IMR-90 (cell line): ENCODE measurements at regions not wholly inside any gene's neighbourhood (a gene's known extent, or its start where the extent isn't known, plus 50 kb on each side); places are given as distances from the start of the nearest gene placed in this dataset.

Experiments
- ATAC-seq: fragments of 200-7000 bp; cut with Tn5 transposase; 2 replicates; pipeline ENCODE4 v1.9.1; 2020; ENCODE audit warnings: low read depth, mild to moderate bottlenecking, moderate library complexity
- BruUV-seq: library from RNA; stranded (reverse); fragments of 400-500 nt; replicated peaks from 2 replicates; lab custom pipeline; 2021; lab: Mats Ljungman, UMichigan
- CTCF ChIA-PET: fragments of 300-600 bp; formaldehyde crosslinking; extraction: SDS; loops from one replicate; lab custom pipeline; 2021; ENCODE audit warnings: antibody characterized with exemption; lab: Yijun Ruan, JAX
- POLR2A ChIA-PET: fragments of 300-600 bp; sonication (Branson Sonifier 250); formaldehyde crosslinking; loops from one replicate; lab custom pipeline; 2022; ENCODE audit warnings: antibody characterized with exemption; ENCODE audit not compliant: unreplicated experiment; lab: Charles Lee
- DNase-seq: peaks from one replicate; pipeline ENCODE4 v3.0.0; 2013
- H2AFZ ChIP-seq: replicated peaks from 2 replicates; pipeline ENCODE3; 2013; ENCODE audit warnings: low read length, mild to moderate bottlenecking; ENCODE audit not compliant: poor library complexity
- H2AK5ac ChIP-seq: 2 replicates; pipeline ENCODE4 v1.6.1; 2013; ENCODE audit warnings: low read depth, low read length, inconsistent platforms
- H2AK9ac ChIP-seq: replicated peaks from 2 replicates; pipeline ENCODE3; 2013; ENCODE audit warnings: mild to moderate bottlenecking, low read depth, low read length, moderate library complexity; ENCODE audit not compliant: poor library complexity
- H2BK120ac ChIP-seq: 2 replicates; pipeline ENCODE4 v1.6.1; 2013; ENCODE audit warnings: low read depth, low read length, inconsistent platforms
- H2BK15ac ChIP-seq: 3 replicates; pipeline ENCODE4 v1.6.1; 2013; ENCODE audit warnings: low read depth, low read length, inconsistent platforms
- H2BK20ac ChIP-seq: 2 replicates; pipeline ENCODE4 v1.6.1; 2013; ENCODE audit warnings: low read depth, mild to moderate bottlenecking, inconsistent platforms, low read length, moderate library complexity
- H2BK5ac ChIP-seq: 2 replicates; pipeline ENCODE4 v1.6.1; 2013; ENCODE audit warnings: mild to moderate bottlenecking, low read depth, low read length, inconsistent platforms; ENCODE audit not compliant: poor library complexity, severe bottlenecking
- H3K14ac ChIP-seq: replicated peaks from 2 replicates; pipeline ENCODE4 v1.6.1; 2013; ENCODE audit warnings: low read depth, low read length, inconsistent platforms
- H3K18ac ChIP-seq: 2 replicates; pipeline ENCODE4 v1.6.1; 2013; ENCODE audit warnings: low read depth, low read length, control low read depth
- H3K23ac ChIP-seq: 2 replicates; pipeline ENCODE4 v1.6.1; 2013; ENCODE audit warnings: low read depth, low read length, inconsistent platforms
- H3K27ac ChIP-seq: 2 replicates; pipeline ENCODE4 v1.5.1; 2013; ENCODE audit warnings: mild to moderate bottlenecking, control low read depth, low read length; ENCODE audit not compliant: insufficient read depth
- H3K27me3 ChIP-seq: 2 replicates; pipeline ENCODE4 v1.6.1; 2013; ENCODE audit warnings: low read length; ENCODE audit not compliant: control insufficient read depth, insufficient read depth
- H3K36me3 ChIP-seq: 2 replicates; pipeline ENCODE4 v1.6.1; 2013; ENCODE audit warnings: low read length, mixed read lengths; ENCODE audit not compliant: control insufficient read depth, insufficient read depth
- H3K4ac ChIP-seq: 2 replicates; pipeline ENCODE4 v1.6.1; 2013; ENCODE audit warnings: low read depth, low read length, inconsistent platforms
- H3K4me1 ChIP-seq: 2 replicates; pipeline ENCODE4 v1.6.1; 2013; ENCODE audit warnings: low read length, mixed read lengths; ENCODE audit not compliant: control insufficient read depth, insufficient read depth
- H3K4me2 ChIP-seq: 2 replicates; pipeline ENCODE4 v1.6.1; 2013; ENCODE audit warnings: low read depth, mild to moderate bottlenecking, control low read depth, low read length, moderate library complexity
- H3K4me3 ChIP-seq: 2 replicates; pipeline ENCODE4 v1.5.1; 2013; ENCODE audit warnings: low read depth, mild to moderate bottlenecking, control low read depth, low read length, moderate library complexity; ENCODE audit not compliant: insufficient read depth
- H3K56ac ChIP-seq: 2 replicates; pipeline ENCODE4 v1.6.1; 2013; ENCODE audit warnings: low read length, inconsistent platforms; ENCODE audit not compliant: insufficient read depth; ENCODE audit errors: extremely low read depth
- H3K79me1 ChIP-seq, 2 experiments: 2 replicates each; pipeline ENCODE4 v1.6.1; 2013; ENCODE audit warnings: low read length in 2 of 2, inconsistent platforms in 1 of 2, low read depth in 1 of 2
- H3K9ac ChIP-seq: 2 replicates; pipeline ENCODE4 v1.6.1; 2013; ENCODE audit warnings: low read depth, low read length, control low read depth
- H3K9me1 ChIP-seq: 2 replicates; pipeline ENCODE4 v1.6.1; 2013; ENCODE audit warnings: low read length, inconsistent platforms; ENCODE audit not compliant: insufficient read depth
- H3K9me3 ChIP-seq: 2 replicates; pipeline ENCODE4 v1.6.1; 2013; ENCODE audit warnings: low read length; ENCODE audit not compliant: control insufficient read depth, insufficient read depth
- H4K20me1 ChIP-seq: 2 replicates; pipeline ENCODE4 v1.6.1; 2013; ENCODE audit warnings: low read length, inconsistent platforms; ENCODE audit not compliant: insufficient read depth
- H4K5ac ChIP-seq: 2 replicates; pipeline ENCODE4 v1.6.1; 2013; ENCODE audit warnings: mild to moderate bottlenecking, low read depth, low read length, control low read depth
- H4K8ac ChIP-seq, 2 experiments: 2 replicates each; pipeline ENCODE4 v1.6.1; 2013; ENCODE audit warnings: low read depth in 2 of 2, low read length in 2 of 2, control low read depth in 1 of 2, inconsistent platforms in 1 of 2
- H4K91ac ChIP-seq: 2 replicates; pipeline ENCODE4 v1.6.1; 2013; ENCODE audit warnings: low read depth, low read length, inconsistent platforms; ENCODE audit not compliant: insufficient read depth
- BHLHE40 ChIP-seq: fragments of 150-350 bp; IDR thresholded peaks from 2 replicates; pipeline ENCODE4 v1.6.1; 2016; ENCODE audit warnings: mild to moderate bottlenecking, low read depth, low read length
- CEBPB ChIP-seq: IDR thresholded peaks from 2 replicates; pipeline ENCODE4 v1.6.1; 2012; ENCODE audit warnings: low read depth, low read length, improper control_type of control experiment
- CHD1 ChIP-seq: IDR thresholded peaks from 2 replicates; pipeline ENCODE4 v1.6.1; 2012; ENCODE audit warnings: low read depth, low read length, improper control_type of control experiment
- ELK1 ChIP-seq: fragments of 150-350 bp; IDR thresholded peaks from 2 replicates; pipeline ENCODE4 v1.6.1; 2016; ENCODE audit warnings: low read depth, mild to moderate bottlenecking, low read length, moderate library complexity, borderline replicate concordance
- FOS ChIP-seq: fragments of 150-350 bp; IDR thresholded peaks from 2 replicates; pipeline ENCODE4 v1.6.1; 2016; ENCODE audit warnings: low read depth, low read length
- MAFK ChIP-seq: IDR thresholded peaks from 2 replicates; pipeline ENCODE4 v1.6.1; 2012; ENCODE audit warnings: low read depth, low read length, improper control_type of control experiment
- MAZ ChIP-seq: IDR thresholded peaks from 2 replicates; pipeline ENCODE4 v1.6.1; 2012; ENCODE audit warnings: low read depth, mild to moderate bottlenecking, low read length, improper control_type of control experiment, moderate library complexity, borderline replicate concordance
- MXI1 ChIP-seq: IDR thresholded peaks from 2 replicates; pipeline ENCODE4 v1.6.1; 2012; ENCODE audit warnings: low read depth, mild to moderate bottlenecking, low read length, moderate library complexity, borderline replicate concordance
- NFE2L2 ChIP-seq: fragments of 150-350 bp; IDR thresholded peaks from 2 replicates; pipeline ENCODE4 v1.6.1; 2016; ENCODE audit warnings: low read depth, mild to moderate bottlenecking, low read length
- POLR2A ChIP-seq: IDR thresholded peaks from 2 replicates; pipeline ENCODE4 v1.6.1; 2012; ENCODE audit warnings: mild to moderate bottlenecking, low read depth, low read length
- RAD21 ChIP-seq: IDR thresholded peaks from 2 replicates; pipeline ENCODE4 v1.6.1; 2012; ENCODE audit warnings: low read length, improper control_type of control experiment
- RFX5 ChIP-seq: IDR thresholded peaks from 2 replicates; pipeline ENCODE4 v1.8.0; 2012; ENCODE audit warnings: low read depth, mild to moderate bottlenecking, low read length, moderate library complexity
- USF2 ChIP-seq: fragments of 150-350 bp; IDR thresholded peaks from 2 replicates; pipeline ENCODE4 v1.6.1; 2017; ENCODE audit warnings: mild to moderate bottlenecking, antibody characterized with exemption, low read length, low read depth
- WGBS, 2 experiments: methylation state at CpG; one replicate each; pipeline versions ENCODE4 v1.1.5 to v1.1.7; 2013; ENCODE audit warnings: missing lambda C conversion rate in 2 of 2; ENCODE audit not compliant: insufficient read length in 1 of 2; ENCODE audit errors: extremely low coverage in 2 of 2; 5-methylcytosine and 5-hydroxymethylcytosine counted together
- dilution Hi-C: fragments of 300-500 bp; cut with HindIII; formaldehyde crosslinking; loops from one replicate; pipeline ENCODE4 v1.14.3; 2018; ENCODE audit warnings: low sequenced_read_pairs; ENCODE audit not compliant: unreplicated experiment
- in situ Hi-C: fragments of 300-500 bp; cut with MboI; formaldehyde crosslinking; loops from 3 replicates; pipeline ENCODE4 v1.14.3; 2019; ENCODE audit warnings: low sequenced_read_pairs, inconsistent platforms, mixed read lengths
- intact Hi-C: fragments of 100-400 bp; cut with micrococcal nuclease; formaldehyde crosslinking; loops from 2 replicates; pipeline ENCODE4 v1.10.0; 2022
- TF ChIP-seq, protein P1 (sequence below): conservative IDR thresholded peaks from 2 replicates; pipeline ENCODE4 v1.5.1; 2012; ENCODE audit warnings: mild to moderate bottlenecking, low read depth, low read length, improper control_type of control experiment

DNA sequence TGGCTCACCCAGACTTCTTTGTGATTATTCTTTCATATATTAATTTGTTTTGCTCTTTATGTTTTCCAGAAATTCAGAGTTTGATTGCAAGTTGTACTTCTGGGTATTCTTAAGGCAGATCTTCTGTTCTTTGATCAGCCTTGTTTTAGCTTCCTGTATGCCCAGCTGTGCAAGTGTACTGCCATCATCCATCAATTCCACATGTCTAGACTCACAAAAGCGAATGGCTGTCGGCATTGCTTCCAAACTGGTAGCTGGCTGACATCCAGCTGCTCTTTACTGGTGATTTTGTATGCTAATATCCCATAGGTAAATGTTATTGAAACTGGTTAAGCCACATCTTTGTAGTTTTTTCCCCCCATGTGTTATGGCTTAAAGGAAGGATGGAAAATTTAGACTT, 1084.8 kb upstream of the CITED2 start:
- Histone ChIP-seq H2BK120ac (peak overlapping the region; percentile 55; the same call in 1 of the 2 replicates), H3K36me3 (no peaks in the 10 kb centered on the region), H3K18ac (no peak overlapping the region), H2AFZ (no peak overlapping the region), H3K23ac (no peak overlapping the region), H4K5ac (no peak overlapping the region), H3K27ac (no peak overlapping the region), H3K79me1 (no peaks in the 10 kb centered on the region), H3K14ac (peak overlapping the region; percentile 30; the same call in 1 of the 2 replicates), H3K4me1 (peaks cover 7% of the 10 kb centered on the region), H3K4me2 (no peak overlapping the region), H3K4ac (peak overlapping the region; percentile 21; the same call in 1 of the 2 replicates), H4K20me1 (no peaks in the 10 kb centered on the region), H2BK5ac (no peak overlapping the region), H2AK5ac (no peak overlapping the region), H3K9ac (no peak overlapping the region), H2BK20ac (no peak overlapping the region), H3K56ac (no peak overlapping the region), H3K27me3 (no peaks in the 10 kb centered on the region), H3K9me3 (peaks cover 1% of the 10 kb centered on the region; the same call in 1 of the 2 replicates), H2BK15ac (peak overlapping the region; percentile 32; the same call in 1 of the 3 replicates), H4K91ac (no peak overlapping the region), H4K8ac (peak overlapping the region in 1 of 2 experiments; percentile 43; a peak in 2 of 4 replicates), H3K9me1 (no peaks in the 10 kb centered on the region), H2AK9ac (no peak overlapping the region), H3K4me3 (no peak overlapping the region)
- BruUV-seq: no TSS peak
- dilution Hi-C loops: no loop called here
- ATAC-seq (no peak), DNase-seq (no peak)
- ChIA-PET CTCF (no interaction called here), POLR2A (no interaction called here)
- intact Hi-C loops: no loop called here
- TF ChIP-seq USF2 (no peak), CHD1 (no peak), BHLHE40 (no peak), NFE2L2 (no peak), POLR2A (no peak), FOS (no peak), MXI1 (no peak), MAZ (no peak), ELK1 (no peak), RAD21 (no peak), MAFK (no peak), RFX5 (no peak), CEBPB (no peak)
- TF ChIP-seq, protein P1, sequence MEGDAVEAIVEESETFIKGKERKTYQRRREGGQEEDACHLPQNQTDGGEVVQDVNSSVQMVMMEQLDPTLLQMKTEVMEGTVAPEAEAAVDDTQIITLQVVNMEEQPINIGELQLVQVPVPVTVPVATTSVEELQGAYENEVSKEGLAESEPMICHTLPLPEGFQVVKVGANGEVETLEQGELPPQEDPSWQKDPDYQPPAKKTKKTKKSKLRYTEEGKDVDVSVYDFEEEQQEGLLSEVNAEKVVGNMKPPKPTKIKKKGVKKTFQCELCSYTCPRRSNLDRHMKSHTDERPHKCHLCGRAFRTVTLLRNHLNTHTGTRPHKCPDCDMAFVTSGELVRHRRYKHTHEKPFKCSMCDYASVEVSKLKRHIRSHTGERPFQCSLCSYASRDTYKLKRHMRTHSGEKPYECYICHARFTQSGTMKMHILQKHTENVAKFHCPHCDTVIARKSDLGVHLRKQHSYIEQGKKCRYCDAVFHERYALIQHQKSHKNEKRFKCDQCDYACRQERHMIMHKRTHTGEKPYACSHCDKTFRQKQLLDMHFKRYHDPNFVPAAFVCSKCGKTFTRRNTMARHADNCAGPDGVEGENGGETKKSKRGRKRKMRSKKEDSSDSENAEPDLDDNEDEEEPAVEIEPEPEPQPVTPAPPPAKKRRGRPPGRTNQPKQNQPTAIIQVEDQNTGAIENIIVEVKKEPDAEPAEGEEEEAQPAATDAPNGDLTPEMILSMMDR: no peak
- WGBS, 2 experiments: no CpG with 5 or more reads among the region's 2 CpGs
- in situ Hi-C loops: no loop called here
